Nephron (organoid): ENCODE measurements at regions not wholly inside any gene's neighbourhood (a gene's known extent, or its start where the extent isn't known, plus 50 kb on each side); places are given as distances from the start of the nearest gene placed in this dataset.

Experiments
- H3K27ac Mint-ChIP-seq, 3 experiments: 2 replicates each; pipeline ENCODE4 v1.8.0; 2020; ENCODE audit warnings: mixed read lengths in 3 of 3, mild to moderate bottlenecking in 2 of 3, moderate library complexity in 1 of 3
- H3K27me3 Mint-ChIP-seq: 2 replicates; pipeline ENCODE4 v1.8.0; 2021; ENCODE audit warnings: low read depth, mild to moderate bottlenecking, moderate library complexity, mixed read lengths
- H3K36me3 Mint-ChIP-seq: 2 replicates; pipeline ENCODE4 v1.8.0; 2020; ENCODE audit warnings: low read depth, mixed read lengths
- H3K4me1 Mint-ChIP-seq: 2 replicates; pipeline ENCODE4 v1.8.0; 2020; ENCODE audit warnings: mixed read lengths
- H3K4me3 Mint-ChIP-seq, 3 experiments: 2 replicates each; pipeline ENCODE4 v1.8.0; 2020; ENCODE audit warnings: mild to moderate bottlenecking in 3 of 3, mixed read lengths in 3 of 3, moderate library complexity in 2 of 3
- H3K9me3 Mint-ChIP-seq: 2 replicates; pipeline ENCODE4 v1.8.0; 2020; ENCODE audit warnings: mixed read lengths
- TF ChIP-seq, protein P1 (sequence below), 3 experiments: fragments of 200-600 bp; sonication (generic); IDR thresholded peaks; one replicate each; pipeline ENCODE4 v1.5.0; 2021; ENCODE audit warnings: antibody characterized with exemption in 3 of 3; ENCODE audit not compliant: unreplicated experiment in 3 of 3

DNA sequence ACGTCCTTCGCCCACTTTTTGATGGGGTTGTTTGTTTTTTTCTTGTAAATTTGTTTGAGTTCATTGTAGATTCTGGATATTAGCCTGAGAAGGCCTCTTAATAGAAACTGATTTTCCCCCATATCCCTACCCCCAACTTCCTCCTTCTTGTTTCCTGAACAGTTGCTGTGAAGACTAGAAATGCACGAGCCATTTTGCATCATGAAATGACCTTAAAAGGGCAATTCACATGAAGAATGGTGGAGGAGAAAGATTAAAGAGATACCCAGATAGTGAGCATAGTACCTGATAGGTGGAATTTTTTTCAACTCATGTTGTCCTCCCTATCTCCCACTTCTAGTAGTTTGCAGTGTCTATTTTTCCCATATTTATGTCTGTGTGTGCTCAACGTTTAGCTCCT lies 55.2 kb upstream of the KCNH8 start:
- H3K4me1 Mint-ChIP-seq = no peaks in the 10 kb centered on the region
- no peaks in the 10 kb centered on the region for H3K36me3 Mint-ChIP-seq
- no peak overlapping the region for H3K4me3 Mint-ChIP-seq
- H3K27me3 Mint-ChIP-seq = no peaks in the 10 kb centered on the region
- H3K27ac Mint-ChIP-seq = no peak overlapping the region
- peaks cover 3% of the 10 kb centered on the region for H3K9me3 Mint-ChIP-seq
- TF ChIP-seq, protein P1, sequence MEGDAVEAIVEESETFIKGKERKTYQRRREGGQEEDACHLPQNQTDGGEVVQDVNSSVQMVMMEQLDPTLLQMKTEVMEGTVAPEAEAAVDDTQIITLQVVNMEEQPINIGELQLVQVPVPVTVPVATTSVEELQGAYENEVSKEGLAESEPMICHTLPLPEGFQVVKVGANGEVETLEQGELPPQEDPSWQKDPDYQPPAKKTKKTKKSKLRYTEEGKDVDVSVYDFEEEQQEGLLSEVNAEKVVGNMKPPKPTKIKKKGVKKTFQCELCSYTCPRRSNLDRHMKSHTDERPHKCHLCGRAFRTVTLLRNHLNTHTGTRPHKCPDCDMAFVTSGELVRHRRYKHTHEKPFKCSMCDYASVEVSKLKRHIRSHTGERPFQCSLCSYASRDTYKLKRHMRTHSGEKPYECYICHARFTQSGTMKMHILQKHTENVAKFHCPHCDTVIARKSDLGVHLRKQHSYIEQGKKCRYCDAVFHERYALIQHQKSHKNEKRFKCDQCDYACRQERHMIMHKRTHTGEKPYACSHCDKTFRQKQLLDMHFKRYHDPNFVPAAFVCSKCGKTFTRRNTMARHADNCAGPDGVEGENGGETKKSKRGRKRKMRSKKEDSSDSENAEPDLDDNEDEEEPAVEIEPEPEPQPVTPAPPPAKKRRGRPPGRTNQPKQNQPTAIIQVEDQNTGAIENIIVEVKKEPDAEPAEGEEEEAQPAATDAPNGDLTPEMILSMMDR (IDR thresholded peaks at IDR 0.05; ENCODE audit: unreplicated experiment in 3 of 3) = no peak

DNA sequence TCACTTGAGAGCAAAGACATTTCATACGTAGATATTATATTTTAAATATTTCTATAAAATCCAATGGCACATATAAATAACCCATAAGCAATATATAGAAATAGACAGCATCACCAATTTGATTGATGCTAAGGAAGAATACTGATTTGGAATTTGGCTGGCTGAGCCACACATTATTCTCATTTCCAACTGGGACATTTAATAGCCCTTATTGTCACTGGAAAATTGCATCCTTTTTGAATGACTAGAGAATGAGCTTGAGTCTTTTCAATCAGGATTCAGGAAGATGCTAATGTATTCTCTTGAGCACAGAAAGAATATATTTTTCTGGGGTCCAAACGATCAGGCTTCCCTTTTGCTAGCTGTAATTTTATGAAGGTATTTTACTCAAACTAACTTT lies 70.9 kb upstream of the KCNH8 start:
- Mint-ChIP-seq H3K4me3 (no peak overlapping the region), H3K36me3 (no peaks in the 10 kb centered on the region), H3K27me3 (no peaks in the 10 kb centered on the region), H3K4me1 (no peaks in the 10 kb centered on the region), H3K27ac (no peak overlapping the region), H3K9me3 (peaks cover under 1% of the 10 kb centered on the region)
- TF ChIP-seq, protein P1 (IDR thresholded peaks at IDR 0.05; ENCODE audit: unreplicated experiment in 3 of 3) = no peak

DNA sequence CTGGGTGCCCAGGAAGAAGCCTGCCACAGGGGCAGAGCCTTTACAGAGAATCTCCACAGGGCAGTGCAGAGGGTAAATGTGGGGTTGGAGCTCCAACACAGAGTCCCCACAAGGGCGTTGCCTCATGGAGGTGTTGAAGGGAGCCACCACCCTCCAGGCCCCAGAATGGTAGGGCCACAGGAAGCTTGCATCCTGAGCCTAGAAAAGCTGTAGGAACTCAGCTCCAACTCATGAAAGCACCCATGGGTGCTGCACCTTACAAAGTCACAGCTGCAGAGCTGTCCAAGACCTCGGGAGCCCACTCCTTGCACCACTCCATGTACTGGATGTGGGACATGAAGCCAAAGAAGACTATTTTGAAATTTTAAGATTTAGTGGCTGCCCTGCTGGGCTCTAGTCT lies 73.3 kb upstream of the KCNH8 start:
- TF ChIP-seq, protein P1 (IDR thresholded peaks at IDR 0.05; ENCODE audit: unreplicated experiment in 3 of 3) = no peak
- H3K27me3 Mint-ChIP-seq = no peaks in the 10 kb centered on the region
- H3K9me3 Mint-ChIP-seq = peaks cover 4% of the 10 kb centered on the region
- H3K4me1 Mint-ChIP-seq = no peaks in the 10 kb centered on the region
- no peak overlapping the region for H3K27ac Mint-ChIP-seq
- no peak overlapping the region for H3K4me3 Mint-ChIP-seq
- no peaks in the 10 kb centered on the region for H3K36me3 Mint-ChIP-seq

DNA sequence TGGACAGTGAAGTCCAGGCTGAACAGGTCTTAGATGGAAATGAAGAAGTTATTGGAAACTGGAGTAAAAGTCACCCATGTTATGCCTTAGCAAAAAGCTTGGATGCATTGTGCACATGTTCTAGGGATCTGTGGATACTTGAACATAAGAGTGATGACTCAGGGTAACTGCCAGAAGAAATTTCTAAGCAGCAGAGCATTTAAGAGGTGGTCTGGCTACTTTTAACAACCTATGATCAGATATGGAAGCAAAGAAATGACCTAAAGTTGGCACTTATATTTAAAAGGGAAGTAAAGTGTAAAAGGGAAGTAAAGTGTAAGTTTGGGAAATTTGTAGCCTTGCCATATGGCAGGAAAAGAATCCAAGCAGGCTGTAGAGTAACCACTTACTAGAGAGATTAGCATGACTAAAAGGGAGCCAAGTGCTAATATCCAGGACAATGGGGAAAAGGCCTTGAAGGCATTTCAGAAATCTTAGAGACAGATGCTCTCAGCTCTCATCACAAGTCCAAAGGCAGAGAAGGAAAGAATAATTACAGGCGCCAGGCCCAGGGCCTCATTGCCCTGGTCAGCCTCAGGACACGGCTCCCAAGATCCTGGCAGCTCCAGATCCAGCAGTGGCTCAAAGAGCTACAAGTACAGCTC lies 73.9 kb upstream of the KCNH8 start:
- Mint-ChIP-seq H3K27me3 (no peaks in the 10 kb centered on the region), H3K27ac (no peak overlapping the region), H3K9me3 (peaks cover 4% of the 10 kb centered on the region), H3K4me1 (no peaks in the 10 kb centered on the region), H3K4me3 (no peak overlapping the region), H3K36me3 (no peaks in the 10 kb centered on the region)
- TF ChIP-seq, protein P1 (IDR thresholded peaks at IDR 0.05; ENCODE audit: unreplicated experiment in 3 of 3) = no peak

DNA sequence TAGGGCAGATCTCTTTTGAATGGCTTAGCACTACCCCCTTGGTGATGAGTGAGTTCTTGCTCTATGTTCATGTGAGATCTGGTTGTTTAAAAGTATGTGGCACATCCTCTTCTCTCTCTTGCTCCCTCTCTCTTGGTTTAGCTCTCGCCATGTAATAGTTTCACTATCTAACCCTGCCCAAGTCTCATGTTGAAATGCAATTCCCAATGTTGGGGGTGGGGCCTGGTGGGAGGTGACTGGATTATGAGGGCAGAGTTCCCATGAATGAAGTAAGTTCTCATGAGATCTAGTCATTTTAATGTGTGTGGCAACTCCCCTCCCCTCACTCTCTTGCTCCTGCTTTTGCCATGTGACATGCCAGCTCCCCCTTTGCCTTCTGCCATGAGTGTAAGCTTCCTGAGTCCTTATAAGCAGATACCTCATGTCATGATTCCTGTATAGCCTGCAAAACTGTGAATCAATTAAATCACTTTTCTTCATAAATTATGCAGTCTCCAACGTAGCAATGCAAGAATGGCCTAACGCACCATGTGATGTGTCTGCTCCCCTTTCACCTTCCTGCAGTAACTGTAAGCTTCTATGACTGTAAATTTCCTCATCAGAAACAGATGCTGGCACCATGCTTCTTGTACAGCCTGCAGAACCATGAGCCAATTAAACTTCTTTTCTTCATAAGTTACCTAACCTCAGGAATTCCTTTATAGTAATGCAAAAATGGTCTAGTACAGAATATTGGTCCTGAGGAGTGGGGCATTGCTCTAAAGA lies 74.8 kb upstream of the KCNH8 start:
- no peaks in the 10 kb centered on the region for H3K4me1 Mint-ChIP-seq
- H3K27me3 Mint-ChIP-seq = no peaks in the 10 kb centered on the region
- H3K27ac Mint-ChIP-seq = no peak overlapping the region
- TF ChIP-seq, protein P1 (IDR thresholded peaks at IDR 0.05; ENCODE audit: unreplicated experiment in 3 of 3) = no peak
- H3K9me3 Mint-ChIP-seq = peaks cover 4% of the 10 kb centered on the region
- no peak overlapping the region for H3K4me3 Mint-ChIP-seq
- H3K36me3 Mint-ChIP-seq = no peaks in the 10 kb centered on the region

DNA sequence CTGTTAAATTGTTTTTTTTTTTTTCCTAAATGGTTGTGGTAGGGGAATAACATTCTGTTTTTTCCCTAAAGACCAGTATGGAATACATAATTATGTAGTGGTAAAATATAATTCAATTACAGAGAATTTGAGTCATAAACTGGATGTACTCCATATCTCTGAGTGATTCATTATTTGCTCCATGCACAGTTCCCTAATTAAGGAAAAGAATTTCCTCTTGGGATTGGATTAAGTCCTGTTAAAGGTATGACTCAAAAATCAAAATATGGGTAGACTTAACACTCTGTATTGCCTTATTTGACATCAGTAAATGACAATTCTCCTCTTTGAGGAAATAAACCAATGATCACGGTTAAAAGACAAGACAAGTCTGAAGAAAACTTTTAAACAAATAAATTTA lies 78.0 kb upstream of the KCNH8 start:
- Mint-ChIP-seq H3K9me3 (peaks cover 7% of the 10 kb centered on the region), H3K36me3 (no peaks in the 10 kb centered on the region), H3K4me3 (no peak overlapping the region), H3K27ac (no peak overlapping the region), H3K27me3 (peaks cover 5% of the 10 kb centered on the region), H3K4me1 (no peaks in the 10 kb centered on the region)
- TF ChIP-seq, protein P1 (IDR thresholded peaks at IDR 0.05; ENCODE audit: unreplicated experiment in 3 of 3) = no peak
